SHP77 treated with DMSO at 0.1 percent for 48 hours (cell line): ENCODE measurements at regions not wholly inside any gene's neighbourhood (a gene's known extent, or its start where the extent isn't known, plus 50 kb on each side); places are given as distances from the start of the nearest gene placed in this dataset.
"Not testable (repeated sequence)": the region's sequence is repeated elsewhere in the genome, so short reads cannot be mapped to it uniquely, and the experiment has no call there.

Experiments used
- DNase-seq: peaks from one replicate; lab custom pipeline; 2025; lab: John Stamatoyannopoulos, UW

DNA sequence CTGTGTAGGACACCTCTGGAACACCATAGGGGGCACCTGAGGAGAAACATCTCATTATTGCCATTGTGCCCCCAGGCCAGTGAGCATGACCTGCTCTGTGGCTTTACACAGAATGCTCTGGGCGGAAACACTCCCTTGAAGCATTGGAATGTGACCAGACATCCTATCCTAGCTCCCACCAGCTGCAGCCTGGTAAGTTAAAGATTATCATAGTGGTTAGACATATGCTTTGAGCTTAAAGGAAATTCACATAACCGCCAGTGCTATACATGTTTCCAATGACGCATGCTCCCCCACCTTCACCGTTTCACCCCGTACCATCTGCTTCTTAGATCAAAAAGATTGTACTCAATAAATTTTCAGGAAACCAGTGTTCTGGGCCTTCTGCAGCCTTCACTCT lies 217.7 kb upstream of the CENPE start:
- no peak for DNase-seq

GRCh38 chr4:103412646-103413045 lies 214.5 kb upstream of the CENPE start:
- DNase-seq = not testable (repeated sequence)

DNA sequence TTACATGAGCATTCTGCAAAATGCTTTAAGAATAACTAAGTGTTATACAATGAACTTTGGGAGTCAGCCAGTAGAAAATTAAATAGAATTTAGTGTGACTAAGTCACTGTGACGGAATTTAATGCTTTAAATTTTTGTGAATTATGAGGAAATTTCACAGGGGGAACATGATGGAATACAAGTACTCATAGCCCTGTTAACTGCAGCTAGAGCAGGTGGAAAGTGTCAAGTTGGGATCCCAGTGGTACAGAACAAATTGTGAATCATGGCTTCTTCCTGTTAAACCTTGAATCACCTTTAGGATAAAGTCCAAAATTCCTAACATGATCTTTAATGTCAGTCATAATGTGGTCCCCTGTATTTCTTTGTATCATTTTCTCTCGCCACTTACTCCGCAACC lies 212.2 kb upstream of the CENPE start:
- DNase-seq = no peak

- DNase-seq = no peak
Observed at GRCh38 chr4:103405415-103405814, 207.3 kb upstream of the CENPE start.

GRCh38 chr4:103403619-103404018 lies 205.5 kb upstream of the CENPE start:
- no peak for DNase-seq

DNA sequence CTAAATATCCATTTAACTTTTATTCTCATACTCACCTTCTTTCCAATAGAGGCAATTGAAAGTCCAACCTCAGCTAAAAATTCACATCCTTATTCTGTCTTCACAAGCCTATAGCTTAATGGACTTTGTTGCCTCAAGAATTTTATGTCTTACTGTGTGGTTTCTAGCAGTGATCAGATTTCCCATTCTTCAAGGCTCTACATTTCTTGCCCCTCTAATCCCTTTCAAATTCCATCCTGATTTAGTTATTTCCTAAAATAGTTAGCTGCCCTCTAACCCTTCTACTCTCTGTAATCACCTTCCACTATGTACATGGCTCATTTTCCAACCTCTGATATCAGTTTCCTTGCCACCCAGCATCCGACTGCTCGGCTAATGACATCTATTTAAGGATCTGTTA lies 204.1 kb upstream of the CENPE start:
- no peak for DNase-seq

DNA sequence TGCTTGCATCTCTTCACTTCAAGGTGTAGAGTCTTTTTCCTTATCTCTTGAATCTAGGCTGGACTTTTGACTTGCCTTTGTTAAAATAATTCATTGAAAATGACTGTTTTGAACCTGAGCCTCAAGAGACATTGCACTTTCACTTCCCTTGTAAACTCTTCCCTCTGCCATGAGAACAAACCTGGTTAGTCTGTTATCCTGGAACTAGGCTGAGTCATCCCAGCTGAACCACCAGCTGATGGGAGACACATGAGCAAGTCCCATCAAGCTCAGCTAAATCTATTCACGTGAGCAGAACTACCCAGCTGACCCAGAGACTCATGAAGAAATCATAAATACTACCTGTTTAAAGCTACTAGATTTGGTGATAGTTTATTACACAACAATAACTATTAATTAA lies 202.3 kb upstream of the CENPE start:
- no peak for DNase-seq

- no peak for DNase-seq
Observed at GRCh38 chr4:103397541-103397940, 199.4 kb upstream of the CENPE start.

GRCh38 chr4:103387508-103388011 lies 189.4 kb upstream of the CENPE start:
- DNase-seq = not testable (repeated sequence)

DNA sequence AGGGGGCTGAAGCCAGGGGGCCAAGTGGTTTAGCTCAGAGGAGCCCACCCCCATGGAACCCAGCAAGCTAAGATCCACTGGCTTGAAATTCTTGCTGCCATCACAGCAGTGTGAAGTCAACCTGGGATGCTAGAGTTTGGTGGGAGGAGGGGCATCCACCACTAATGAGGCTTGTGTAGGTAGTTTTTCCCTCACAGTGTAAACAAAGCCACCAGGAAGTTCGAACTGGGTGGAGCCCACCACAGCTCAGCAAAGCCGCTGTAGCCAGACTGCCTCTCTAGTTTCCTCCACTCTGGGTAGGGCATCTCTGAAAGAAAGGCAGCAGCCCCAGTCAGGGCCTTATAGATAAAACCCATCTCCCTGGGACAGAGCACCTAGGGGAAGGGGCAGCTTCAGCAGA lies 187.4 kb upstream of the CENPE start:
- DNase-seq = not testable (repeated sequence)

- DNase-seq = no peak
Observed at GRCh38 chr4:103375278-103375677, 177.1 kb upstream of the CENPE start.

GRCh38 chr4:103374758-103375157 lies 176.6 kb upstream of the CENPE start:
- no peak for DNase-seq

- no peak for DNase-seq
Observed at GRCh38 chr4:103374306-103374705, 176.2 kb upstream of the CENPE start.

- no peak for DNase-seq
Observed at GRCh38 chr4:103372002-103372558, 173.9 kb upstream of the CENPE start.

GRCh38 chr4:103370336-103370735 lies 172.2 kb upstream of the CENPE start:
- DNase-seq = no peak

GRCh38 chr4:103365285-103365684 lies 167.1 kb upstream of the CENPE start:
- no peak for DNase-seq

DNA sequence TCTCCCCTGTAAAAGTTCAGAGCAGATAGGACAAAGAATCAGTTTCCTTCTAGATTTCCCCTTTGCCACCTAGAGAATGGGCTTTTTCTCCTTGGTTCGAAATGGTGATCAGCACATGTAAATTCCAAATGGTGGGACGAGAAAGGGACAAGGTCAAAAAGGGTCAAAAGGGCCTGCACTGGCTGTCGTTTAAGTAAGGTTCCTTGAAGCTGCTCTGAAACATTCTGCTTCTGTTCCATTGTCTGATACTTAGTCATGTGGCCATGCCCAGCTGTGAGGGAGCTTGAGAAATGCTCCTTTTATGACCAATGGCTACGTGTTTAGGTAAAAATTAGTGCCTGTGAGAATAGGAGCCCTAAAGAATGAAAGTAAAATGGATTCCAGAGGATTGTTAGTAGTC lies 165.9 kb upstream of the CENPE start:
- no peak for DNase-seq

DNA sequence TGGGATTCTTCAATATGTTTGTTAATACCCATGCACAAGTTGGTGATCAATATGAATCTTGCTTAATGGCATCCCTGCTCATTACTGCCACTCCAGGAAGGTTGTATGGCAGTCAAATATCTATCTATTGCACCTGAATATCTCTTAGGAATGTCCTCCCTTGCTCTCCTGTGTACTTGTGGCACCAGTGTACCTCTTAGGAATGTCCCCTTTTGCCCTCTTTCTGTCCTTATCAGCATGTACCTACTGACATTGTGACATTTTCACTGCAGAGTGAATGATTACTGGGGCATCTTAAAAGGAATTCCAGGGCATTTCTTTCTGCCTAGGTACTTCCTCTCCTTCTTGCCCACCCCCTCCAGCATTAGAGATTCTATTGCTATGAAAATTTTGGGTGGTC lies 163.8 kb upstream of the CENPE start:
- no peak for DNase-seq

GRCh38 chr4:103359900-103360299 lies 161.8 kb upstream of the CENPE start:
- no peak for DNase-seq

DNA sequence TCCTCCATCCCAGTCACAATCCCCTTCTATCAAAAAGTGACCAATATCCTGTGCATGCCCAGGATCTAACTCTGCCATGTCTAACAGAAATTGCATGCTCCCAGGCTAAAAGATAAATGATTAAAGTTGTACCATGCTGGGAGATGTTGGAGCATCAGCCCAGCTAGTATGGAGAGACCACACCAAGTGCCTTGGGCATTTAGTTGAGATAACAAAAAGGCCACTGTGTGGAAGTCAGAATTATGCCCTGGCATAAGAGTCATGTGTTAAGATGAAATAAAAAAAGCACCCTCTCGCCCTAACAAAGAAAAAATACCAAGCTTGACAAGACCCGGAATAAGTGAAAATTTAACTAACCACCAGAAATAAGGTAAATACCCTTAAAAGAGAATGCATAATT lies 155.9 kb upstream of the CENPE start:
- DNase-seq = no peak

DNA sequence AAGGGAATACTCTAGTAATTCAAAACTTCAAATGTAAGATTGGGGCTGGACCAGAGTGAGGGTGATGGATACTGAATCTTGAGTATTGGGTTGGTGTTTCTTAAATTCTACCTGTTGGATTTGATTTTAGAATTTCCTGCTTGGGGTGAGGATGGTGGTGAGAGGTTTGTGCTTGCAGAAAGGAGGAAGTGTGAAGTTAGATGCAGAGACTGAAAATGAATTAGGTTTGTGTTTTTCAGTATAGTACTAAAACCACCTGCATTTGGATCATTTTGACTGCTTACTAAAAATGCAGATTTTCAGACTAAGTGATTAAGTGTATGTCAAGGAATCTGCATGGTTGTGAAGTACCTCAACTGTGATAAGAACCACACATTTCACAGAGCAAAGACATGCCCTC lies 131.5 kb upstream of the CENPE start:
- DNase-seq = no peak

GRCh38 chr4:103324811-103325210 lies 126.7 kb upstream of the CENPE start:
- DNase-seq = no peak

GRCh38 chr4:103318327-103318726 lies 120.2 kb upstream of the CENPE start:
- no peak for DNase-seq

DNA sequence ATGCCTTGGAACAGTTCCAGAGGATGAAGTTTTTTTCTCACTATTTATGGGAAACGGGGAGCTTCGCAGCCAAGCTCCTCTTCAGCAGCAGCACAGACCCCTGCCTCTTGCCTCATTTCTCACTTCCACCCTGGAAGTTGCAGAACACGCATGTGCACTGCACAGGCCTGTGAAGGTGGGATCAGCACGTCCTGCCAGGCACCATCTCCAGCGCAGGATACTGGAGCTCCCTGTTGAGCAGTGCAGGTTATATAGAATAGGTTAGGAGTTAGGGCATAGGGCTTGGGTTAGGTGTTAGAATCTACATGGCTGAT lies 110.1 kb upstream of the CENPE start:
- no peak for DNase-seq
